ENCODE measurements at regions not wholly inside any gene's neighbourhood (a gene's known extent, or its start where the extent isn't known, plus 50 kb on each side); places are given as distances from the start of the nearest gene placed in this dataset.

GRCh38 chr7:41238851-41239331, 464.0 kb downstream of the INHBA start:
- Mint-ChIP-seq H3K9me3 (ENCODE audit: insufficient read depth) (no peaks in the 10 kb centered on the region), H3K4me1 (no peaks in the 10 kb centered on the region), H3K4me3 (no peak overlapping the region), H3K27ac (no peak overlapping the region), H3K27me3 (peaks cover 4% of the 10 kb centered on the region)
- WGBS (ENCODE audit: insufficient coverage): no CpG with 5 or more reads among the region's 1 CpG
- H3K9me3 ChIP-seq (ENCODE audit: control extremely low read depth in 1 of 3, control insufficient read depth in 2 of 3, insufficient read depth in 1 of 3, low read length in 2 of 3): no peaks in the 10 kb centered on the region
- H4K20me1 ChIP-seq (ENCODE audit: control insufficient read depth, insufficient read depth, low read length, poor library complexity, severe bottlenecking): no peaks in the 10 kb centered on the region
- intact Hi-C loops (cut with micrococcal nuclease): no loop called here
- H3K79me2 ChIP-seq (ENCODE audit: control insufficient read depth, insufficient read depth, low read length): no peaks in the 10 kb centered on the region
- no peak overlapping the region for H3K27ac ChIP-seq (ENCODE audit: low read length in 2 of 2)
- no peak overlapping the region for H3K4me3 ChIP-seq (ENCODE audit: control extremely low read depth in 1 of 5, extremely low read depth in 1 of 5, insufficient read depth in 1 of 5, low read depth in 2 of 5, low read length in 4 of 5)
- H3K9ac ChIP-seq (ENCODE audit: low read length): no peak overlapping the region
- no peaks in the 10 kb centered on the region for H3K27me3 ChIP-seq (replicated peaks in 1 of 4; ENCODE audit: control extremely low read depth in 1 of 4, control insufficient read depth in 3 of 4, insufficient read depth in 4 of 4, low read length in 3 of 4)
- H3K36me3 ChIP-seq (replicated peaks in 1 of 2; ENCODE audit: control extremely low read depth in 1 of 2, control insufficient read depth in 1 of 2, extremely low read depth in 1 of 2, insufficient read depth in 2 of 2, low read length in 1 of 2): no peaks in the 10 kb centered on the region
- no peak overlapping the region for H2AFZ ChIP-seq (ENCODE audit: insufficient read depth, low read depth, low read length, poor library complexity, severe bottlenecking)
- TF ChIP-seq EZH2 (IDR thresholded peaks at IDR 0.05; ENCODE audit: borderline replicate concordance, insufficient read depth, low read depth, low read length, poor library complexity, severe bottlenecking) (no peak), CTCF (IDR thresholded peaks at IDR 0.05) (no peak)
- DNase-seq (no peak), ATAC-seq (ENCODE audit: low read depth) (no peak)
- CTCF ChIA-PET: interaction anchor here (0.7 kb wide), 1 partner anchor 9 kb away, joined by 3 read pairs; no protein-coding TSS in a partner anchor
- POLR2A ChIA-PET: no interaction called here
- no peaks in the 10 kb centered on the region for H3K4me1 ChIP-seq (ENCODE audit: control insufficient read depth in 2 of 2, insufficient read depth in 2 of 2, low read length in 2 of 2)
- H3K4me2 ChIP-seq (replicated peaks; ENCODE audit: low read depth, low read length, poor library complexity, severe bottlenecking): no peak overlapping the region

- Histone ChIP-seq H3K9me3 (ENCODE audit: control extremely low read depth in 1 of 3, control insufficient read depth in 2 of 3, insufficient read depth in 1 of 3, low read length in 2 of 3) (no peaks in the 10 kb centered on the region), H3K36me3 (replicated peaks in 1 of 2; ENCODE audit: control extremely low read depth in 1 of 2, control insufficient read depth in 1 of 2, extremely low read depth in 1 of 2, insufficient read depth in 2 of 2, low read length in 1 of 2) (no peaks in the 10 kb centered on the region), H3K9ac (ENCODE audit: low read length) (no peak overlapping the region), H3K27me3 (replicated peaks in 1 of 4; ENCODE audit: control extremely low read depth in 1 of 4, control insufficient read depth in 3 of 4, insufficient read depth in 4 of 4, low read length in 3 of 4) (no peaks in the 10 kb centered on the region), H3K4me3 (ENCODE audit: control extremely low read depth in 1 of 5, extremely low read depth in 1 of 5, insufficient read depth in 1 of 5, low read depth in 2 of 5, low read length in 4 of 5) (no peak overlapping the region), H3K27ac (ENCODE audit: low read length in 2 of 2) (no peak overlapping the region), H2AFZ (ENCODE audit: insufficient read depth, low read depth, low read length, poor library complexity, severe bottlenecking) (no peak overlapping the region), H3K79me2 (ENCODE audit: control insufficient read depth, insufficient read depth, low read length) (no peaks in the 10 kb centered on the region), H3K4me1 (ENCODE audit: control insufficient read depth in 2 of 2, insufficient read depth in 2 of 2, low read length in 2 of 2) (no peaks in the 10 kb centered on the region), H4K20me1 (ENCODE audit: control insufficient read depth, insufficient read depth, low read length, poor library complexity, severe bottlenecking) (no peaks in the 10 kb centered on the region), H3K4me2 (replicated peaks; ENCODE audit: low read depth, low read length, poor library complexity, severe bottlenecking) (no peak overlapping the region)
- Mint-ChIP-seq H3K4me1 (no peaks in the 10 kb centered on the region), H3K27ac (no peak overlapping the region), H3K9me3 (ENCODE audit: insufficient read depth) (no peaks in the 10 kb centered on the region), H3K4me3 (no peak overlapping the region), H3K27me3 (peaks cover 4% of the 10 kb centered on the region)
- ATAC-seq (ENCODE audit: low read depth) (no peak), DNase-seq (no peak)
- TF ChIP-seq EZH2 (IDR thresholded peaks at IDR 0.05; ENCODE audit: borderline replicate concordance, insufficient read depth, low read depth, low read length, poor library complexity, severe bottlenecking): no peak
- intact Hi-C loops (cut with micrococcal nuclease): no loop called here
- 100% methylated on average over 1 of the region's 4 CpGs for WGBS (ENCODE audit: insufficient coverage)
- CTCF ChIA-PET: no interaction called here
- POLR2A ChIA-PET: no interaction called here
Measured at GRCh38 chr7:41237956-41238355, 464.9 kb downstream of the INHBA start.
